ENCODE measurements at regions not wholly inside any gene's neighbourhood (a gene's known extent, or its start where the extent isn't known, plus 50 kb on each side); places are given as distances from the start of the nearest gene placed in this dataset.

DNA sequence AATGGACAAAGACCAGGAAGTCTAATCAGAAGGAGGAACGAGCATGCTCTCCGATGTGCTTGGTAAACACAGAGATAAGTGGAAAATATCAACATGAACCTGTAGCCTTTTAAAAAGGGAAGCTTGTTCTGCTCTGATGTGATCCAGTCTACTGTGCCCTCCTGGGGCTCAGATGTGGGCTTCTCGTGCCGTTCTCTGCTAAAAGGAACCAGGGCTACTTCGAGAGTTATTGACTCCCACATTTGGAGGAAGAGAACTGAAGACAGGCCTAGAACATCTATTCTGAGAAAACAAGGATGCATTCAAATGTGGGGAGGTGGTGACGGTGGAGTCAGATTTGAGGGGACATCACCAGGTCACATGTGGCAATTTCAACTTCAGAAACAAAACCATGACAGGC is 325.4 kb downstream of the GLRX3 start:
- no peak for ATAC-seq (ENCODE audit: low FRiP score)
- TF ChIP-seq, protein P1, sequence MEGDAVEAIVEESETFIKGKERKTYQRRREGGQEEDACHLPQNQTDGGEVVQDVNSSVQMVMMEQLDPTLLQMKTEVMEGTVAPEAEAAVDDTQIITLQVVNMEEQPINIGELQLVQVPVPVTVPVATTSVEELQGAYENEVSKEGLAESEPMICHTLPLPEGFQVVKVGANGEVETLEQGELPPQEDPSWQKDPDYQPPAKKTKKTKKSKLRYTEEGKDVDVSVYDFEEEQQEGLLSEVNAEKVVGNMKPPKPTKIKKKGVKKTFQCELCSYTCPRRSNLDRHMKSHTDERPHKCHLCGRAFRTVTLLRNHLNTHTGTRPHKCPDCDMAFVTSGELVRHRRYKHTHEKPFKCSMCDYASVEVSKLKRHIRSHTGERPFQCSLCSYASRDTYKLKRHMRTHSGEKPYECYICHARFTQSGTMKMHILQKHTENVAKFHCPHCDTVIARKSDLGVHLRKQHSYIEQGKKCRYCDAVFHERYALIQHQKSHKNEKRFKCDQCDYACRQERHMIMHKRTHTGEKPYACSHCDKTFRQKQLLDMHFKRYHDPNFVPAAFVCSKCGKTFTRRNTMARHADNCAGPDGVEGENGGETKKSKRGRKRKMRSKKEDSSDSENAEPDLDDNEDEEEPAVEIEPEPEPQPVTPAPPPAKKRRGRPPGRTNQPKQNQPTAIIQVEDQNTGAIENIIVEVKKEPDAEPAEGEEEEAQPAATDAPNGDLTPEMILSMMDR (IDR thresholded peaks at IDR 0.05) = no peak
- DNase-seq (ENCODE audit: low spot score) = no peak

DNA sequence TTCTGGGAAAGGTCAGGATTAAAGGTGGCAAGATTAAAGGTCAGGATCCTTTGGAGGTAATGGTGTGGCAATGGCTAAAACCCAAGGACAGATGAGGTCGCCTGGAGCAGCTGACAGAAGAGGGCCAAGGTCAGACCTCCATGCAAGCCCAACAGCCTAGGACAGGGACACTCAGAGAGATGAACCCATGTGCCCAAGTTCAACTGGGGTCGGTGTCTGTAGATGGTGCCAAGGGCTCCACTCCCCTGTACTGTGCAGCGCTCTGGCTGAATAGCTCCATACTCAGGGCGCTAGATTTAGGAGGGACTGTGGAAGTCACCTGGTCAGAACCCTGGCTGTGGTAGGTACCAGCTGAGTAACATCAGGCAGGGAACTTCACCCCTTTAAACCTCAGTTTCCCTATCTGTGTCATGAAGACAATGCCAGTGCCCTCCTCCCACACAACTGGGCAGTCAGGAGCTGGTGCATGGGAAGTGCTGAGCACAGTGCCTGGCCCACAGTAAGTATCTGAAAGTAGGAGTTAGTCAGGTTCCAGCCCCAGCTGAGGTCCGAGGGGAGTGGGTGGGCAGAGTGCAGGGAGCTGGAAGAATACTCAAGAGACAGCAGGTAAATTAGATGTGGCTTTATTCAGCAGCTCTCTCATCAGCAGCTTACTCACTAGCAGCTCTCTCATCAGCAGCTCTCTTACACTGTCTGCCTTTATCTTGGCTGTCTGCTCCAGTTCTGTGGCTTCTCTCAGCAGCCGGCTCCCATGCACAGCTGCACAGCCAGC is 327.1 kb downstream of the GLRX3 start:
- ATAC-seq (ENCODE audit: low FRiP score) (no peak), DNase-seq (ENCODE audit: low spot score) (no peak)
- TF ChIP-seq, protein P1 (IDR thresholded peaks at IDR 0.05) = no peak

DNA sequence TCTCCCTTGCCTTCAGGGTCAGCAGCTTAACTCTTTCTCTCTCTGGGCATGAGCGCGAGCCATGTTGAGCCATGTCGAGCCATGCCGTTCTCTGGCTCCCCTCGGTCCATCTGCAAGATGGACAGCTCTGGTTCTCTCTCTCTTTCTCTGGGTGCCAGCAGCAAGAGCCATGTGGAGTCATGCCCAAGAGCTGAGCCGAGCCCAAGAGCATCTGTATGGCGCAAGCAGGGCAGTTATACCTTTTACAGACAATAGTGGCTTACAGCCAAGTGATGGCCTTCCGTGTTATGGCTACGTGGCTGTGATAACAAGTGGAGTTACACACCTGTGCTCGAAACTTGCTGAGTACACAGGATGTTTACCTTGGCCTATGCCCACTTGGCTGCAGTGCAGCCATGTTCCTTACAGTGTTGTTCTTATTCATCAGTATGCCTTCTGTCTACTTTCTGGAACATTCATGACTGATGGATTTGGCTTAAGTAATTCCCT is 327.7 kb downstream of the GLRX3 start:
- DNase-seq (ENCODE audit: low spot score) (no peak), ATAC-seq (ENCODE audit: low FRiP score) (no peak)
- TF ChIP-seq, protein P1 (IDR thresholded peaks at IDR 0.05) = no peak

DNA sequence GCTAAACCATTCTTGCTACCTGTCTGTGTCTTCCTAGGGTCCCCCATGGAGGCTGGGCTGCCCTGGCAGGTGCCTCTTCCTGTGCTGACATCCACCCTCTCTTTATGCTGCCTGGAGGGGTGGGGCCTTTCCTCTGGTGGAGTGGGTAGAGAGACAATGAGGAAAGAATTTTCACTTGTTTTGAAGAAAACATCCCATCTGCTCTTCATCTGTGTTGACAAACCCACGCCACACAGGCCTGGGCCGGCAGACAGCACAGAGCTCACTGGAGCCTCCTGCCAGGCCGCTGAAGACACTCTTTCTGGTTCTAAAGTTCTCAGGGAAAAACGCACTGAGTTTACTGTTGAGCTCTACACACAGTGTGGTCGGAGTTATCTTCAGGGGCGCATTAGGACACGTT is 328.2 kb downstream of the GLRX3 start:
- TF ChIP-seq, protein P1 (IDR thresholded peaks at IDR 0.05) = no peak
- ATAC-seq (ENCODE audit: low FRiP score) (no peak), DNase-seq (ENCODE audit: low spot score) (no peak)

DNA sequence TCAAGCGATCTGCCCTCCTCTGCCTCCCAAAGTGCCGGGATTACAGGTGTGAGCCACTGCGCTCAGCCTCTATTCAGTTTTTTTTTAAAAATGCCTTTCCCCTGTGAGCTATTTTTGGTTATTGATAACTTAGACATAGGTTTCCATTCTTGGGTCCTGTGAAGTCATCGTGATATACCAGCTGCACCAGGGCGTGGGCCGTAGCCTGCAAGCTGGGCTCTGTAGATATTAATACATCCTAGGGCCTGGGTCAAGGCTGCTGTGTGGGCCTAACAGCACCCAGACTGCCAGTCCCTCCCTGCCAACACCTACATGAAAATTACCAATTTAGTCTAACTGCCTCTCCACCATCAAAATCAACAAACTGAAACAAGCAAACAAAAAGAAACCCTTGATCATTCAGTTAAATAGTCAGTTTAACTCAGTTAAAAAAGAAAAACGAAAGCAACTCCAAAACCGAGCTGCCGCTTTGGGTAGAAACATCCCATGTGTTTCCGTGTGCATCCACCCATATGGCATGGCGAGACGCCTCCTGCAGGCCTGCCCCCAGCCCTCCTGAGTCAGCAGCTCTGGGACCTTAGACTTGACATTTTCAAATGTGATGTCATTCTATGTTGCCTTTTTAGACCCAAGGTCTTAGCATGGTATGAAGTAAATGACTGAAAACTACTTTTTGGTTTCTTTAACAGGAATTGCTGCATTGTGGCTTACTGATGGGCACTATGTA is 330.2 kb downstream of the GLRX3 start:
- ATAC-seq (ENCODE audit: low FRiP score) = no peak
- DNase-seq (ENCODE audit: low spot score) = no peak
- TF ChIP-seq, protein P1 (IDR thresholded peaks at IDR 0.05) = no peak

DNA sequence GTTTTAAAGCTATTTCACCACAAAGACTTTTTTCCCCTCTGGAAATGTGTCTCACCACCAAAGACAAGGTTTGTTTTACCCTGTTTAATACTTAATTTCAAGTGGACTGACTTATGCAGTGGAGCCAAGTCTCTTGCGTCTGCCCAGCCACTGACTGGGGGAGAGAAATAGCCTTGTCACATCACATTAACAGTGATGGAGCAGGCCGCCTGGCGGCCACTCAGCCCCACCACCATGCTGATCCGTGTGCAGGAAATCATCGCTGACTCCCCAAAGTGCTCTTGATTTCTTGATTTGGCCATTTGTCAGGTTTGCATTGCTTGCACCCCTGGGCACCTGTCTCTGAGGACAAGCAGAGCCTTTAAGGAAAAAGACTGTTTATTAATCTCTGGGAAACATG is 334.1 kb downstream of the GLRX3 start:
- TF ChIP-seq, protein P1 (IDR thresholded peaks at IDR 0.05) = no peak
- ATAC-seq (ENCODE audit: low FRiP score) = no peak
- DNase-seq (ENCODE audit: low spot score) = no peak
